ENCODE measurements at regions not wholly inside any gene's neighbourhood (a gene's known extent, or its start where the extent isn't known, plus 50 kb on each side); places are given as distances from the start of the nearest gene placed in this dataset.

DNA sequence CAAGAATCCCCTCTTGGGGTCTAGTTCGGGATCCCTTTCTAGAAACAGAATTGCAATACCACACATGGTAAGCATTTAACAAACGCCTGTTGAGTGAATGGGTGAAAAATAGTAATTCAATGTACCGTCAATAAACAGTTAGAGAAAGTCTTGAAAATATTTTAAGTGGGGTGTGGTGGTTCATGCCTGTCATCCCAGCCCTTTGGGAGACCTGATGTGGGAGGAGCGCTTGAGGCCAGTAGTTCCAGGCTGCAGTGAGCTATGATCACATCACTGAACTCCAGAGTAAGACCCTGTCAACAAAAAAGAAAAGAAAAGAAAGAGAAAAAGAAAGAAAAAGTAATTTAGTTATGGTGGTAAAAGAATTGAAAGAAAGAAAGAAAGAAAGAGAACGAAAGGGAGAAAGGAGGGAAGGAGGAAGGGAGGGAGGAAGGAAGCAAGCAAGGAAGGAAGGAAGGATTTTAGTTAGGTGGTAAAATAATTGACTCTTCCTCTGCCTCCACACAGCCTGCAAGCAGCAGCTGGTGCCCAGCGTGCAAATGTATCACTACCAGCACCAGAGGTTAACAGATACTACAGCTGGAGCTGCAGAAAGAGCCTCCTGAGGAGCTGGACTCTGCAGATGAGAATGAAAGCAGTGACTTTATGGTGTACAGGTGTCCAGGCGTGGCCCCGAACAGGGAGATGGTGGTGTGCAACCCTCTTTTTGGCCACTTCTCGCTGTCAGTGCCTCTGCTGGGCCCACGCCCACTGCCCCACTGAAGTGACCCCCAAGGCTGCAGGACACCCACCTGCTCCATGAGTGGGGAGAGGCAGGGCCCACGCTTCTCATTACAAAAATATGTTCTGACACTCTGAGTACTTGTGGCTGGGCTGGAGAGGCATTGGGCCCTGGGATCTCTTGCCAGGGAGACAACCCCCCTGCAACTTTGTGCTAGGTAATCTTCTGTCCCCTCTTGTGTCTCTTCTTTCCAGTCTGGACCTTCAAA lies 135.4 kb downstream of the BAMBI start:
- TF ChIP-seq CTCF (conservative IDR thresholded peaks at IDR 0.05 in 1 of 2, IDR thresholded peaks at IDR 0.05 in 1 of 2; ENCODE audit: low read depth in 1 of 2, low read length in 2 of 2) = no peak
- TF ChIP-seq EZH2 (IDR thresholded peaks at IDR 0.05; ENCODE audit: low read length, missing control alignments) = no peak

Data from fibroblast of lung (primary cell).